ENCODE measurements at regions not wholly inside any gene's neighbourhood (a gene's known extent, or its start where the extent isn't known, plus 50 kb on each side); places are given as distances from the start of the nearest gene placed in this dataset.
"Not testable (repeated sequence)": the region's sequence is repeated elsewhere in the genome, so short reads cannot be mapped to it uniquely, and the experiment has no call there.

- no peak for DNase-seq (ENCODE audit: low read depth in 2 of 2)
Measured at GRCh38 chr2:118403658-118404451, 315.6 kb downstream of the INSIG2 start.

- no peak for DNase-seq (ENCODE audit: low read depth in 2 of 2)
Measured at GRCh38 chr2:118388771-118389170, 300.5 kb downstream of the INSIG2 start.

- DNase-seq (ENCODE audit: low read depth in 2 of 2) = no peak
Measured at GRCh38 chr2:118387509-118387908, 299.2 kb downstream of the INSIG2 start.

- DNase-seq (ENCODE audit: low read depth in 2 of 2) = no peak
Measured at GRCh38 chr2:118386641-118387302, 298.5 kb downstream of the INSIG2 start.

- no peak for DNase-seq (ENCODE audit: low read depth in 2 of 2)
Measured at GRCh38 chr2:118380915-118381653, 292.8 kb downstream of the INSIG2 start.

- DNase-seq (ENCODE audit: low read depth in 2 of 2) = no peak
Measured at GRCh38 chr2:118375907-118376485, 287.7 kb downstream of the INSIG2 start.

GRCh38 chr2:118374974-118375755 is 286.9 kb downstream of the INSIG2 start:
- DNase-seq (ENCODE audit: low read depth in 2 of 2) = no peak

- no peak for DNase-seq (ENCODE audit: low read depth in 2 of 2)
Measured at GRCh38 chr2:118372886-118373830, 284.9 kb downstream of the INSIG2 start.

GRCh38 chr2:118371515-118371914 is 283.2 kb downstream of the INSIG2 start:
- DNase-seq (ENCODE audit: low read depth in 2 of 2) = no peak

- DNase-seq (ENCODE audit: low read depth in 2 of 2) = not testable (repeated sequence)
Measured at GRCh38 chr2:118369521-118369920, 281.2 kb downstream of the INSIG2 start.

- no peak for DNase-seq (ENCODE audit: low read depth in 2 of 2)
Measured at GRCh38 chr2:118363604-118364003, 275.3 kb downstream of the INSIG2 start.

GRCh38 chr2:118356051-118356450 is 267.8 kb downstream of the INSIG2 start:
- DNase-seq (ENCODE audit: low read depth in 2 of 2) = no peak

- no peak for DNase-seq (ENCODE audit: low read depth in 2 of 2)
Measured at GRCh38 chr2:118351796-118352195, 263.5 kb downstream of the INSIG2 start.

- DNase-seq (ENCODE audit: low read depth in 2 of 2) = no peak
Measured at GRCh38 chr2:118350621-118351020, 262.4 kb downstream of the INSIG2 start.

- DNase-seq (ENCODE audit: low read depth in 2 of 2) = no peak
Measured at GRCh38 chr2:118349365-118349764, 261.1 kb downstream of the INSIG2 start.

GRCh38 chr2:118348380-118349034 is 260.2 kb downstream of the INSIG2 start:
- no peak for DNase-seq (ENCODE audit: low read depth in 2 of 2)

GRCh38 chr2:118345465-118345864 is 257.2 kb downstream of the INSIG2 start:
- no peak for DNase-seq (ENCODE audit: low read depth in 2 of 2)

- no peak for DNase-seq (ENCODE audit: low read depth in 2 of 2)
Measured at GRCh38 chr2:118340103-118340502, 251.8 kb downstream of the INSIG2 start.

- no peak for DNase-seq (ENCODE audit: low read depth in 2 of 2)
Measured at GRCh38 chr2:118339386-118339785, 251.1 kb downstream of the INSIG2 start.

GRCh38 chr2:118333664-118334063 is 245.4 kb downstream of the INSIG2 start:
- DNase-seq (ENCODE audit: low read depth in 2 of 2) = no peak

All from stimulated activated CD4-positive, alpha-beta T cell treated with anti-CD3 and anti-CD28 coated beads, Interleukin-1b, Interleukin-23, amount 100 ng/mL, for 4 hours (primary cell).